ENCODE measurements at regions not wholly inside any gene's neighbourhood (a gene's known extent, or its start where the extent isn't known, plus 50 kb on each side); places are given as distances from the start of the nearest gene placed in this dataset.

DNA sequence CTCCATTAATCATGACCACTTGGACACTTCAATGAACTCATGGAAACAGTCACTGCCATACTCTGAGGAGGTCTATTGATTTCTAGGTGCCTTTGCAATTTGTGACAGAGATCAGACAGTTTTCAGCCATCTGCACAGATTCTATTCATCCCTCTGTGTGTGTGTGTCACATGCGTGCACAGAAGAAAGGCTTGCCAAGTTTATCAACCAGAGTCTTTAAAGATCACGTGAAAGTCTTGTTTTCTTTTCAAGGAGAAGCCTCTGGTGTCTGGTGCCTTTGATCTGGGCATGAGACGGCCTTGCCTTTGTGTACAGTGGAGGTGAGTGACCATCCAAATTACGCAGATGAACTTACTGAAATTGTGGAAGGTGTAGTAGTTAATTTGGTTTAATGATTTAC, 164.2 kb downstream of the VAPA start:
- TF ChIP-seq POLR2AphosphoS5 (IDR thresholded peaks at IDR 0.05; ENCODE audit: low read depth) = no peak
- TF ChIP-seq, protein P1, sequence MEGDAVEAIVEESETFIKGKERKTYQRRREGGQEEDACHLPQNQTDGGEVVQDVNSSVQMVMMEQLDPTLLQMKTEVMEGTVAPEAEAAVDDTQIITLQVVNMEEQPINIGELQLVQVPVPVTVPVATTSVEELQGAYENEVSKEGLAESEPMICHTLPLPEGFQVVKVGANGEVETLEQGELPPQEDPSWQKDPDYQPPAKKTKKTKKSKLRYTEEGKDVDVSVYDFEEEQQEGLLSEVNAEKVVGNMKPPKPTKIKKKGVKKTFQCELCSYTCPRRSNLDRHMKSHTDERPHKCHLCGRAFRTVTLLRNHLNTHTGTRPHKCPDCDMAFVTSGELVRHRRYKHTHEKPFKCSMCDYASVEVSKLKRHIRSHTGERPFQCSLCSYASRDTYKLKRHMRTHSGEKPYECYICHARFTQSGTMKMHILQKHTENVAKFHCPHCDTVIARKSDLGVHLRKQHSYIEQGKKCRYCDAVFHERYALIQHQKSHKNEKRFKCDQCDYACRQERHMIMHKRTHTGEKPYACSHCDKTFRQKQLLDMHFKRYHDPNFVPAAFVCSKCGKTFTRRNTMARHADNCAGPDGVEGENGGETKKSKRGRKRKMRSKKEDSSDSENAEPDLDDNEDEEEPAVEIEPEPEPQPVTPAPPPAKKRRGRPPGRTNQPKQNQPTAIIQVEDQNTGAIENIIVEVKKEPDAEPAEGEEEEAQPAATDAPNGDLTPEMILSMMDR (conservative IDR thresholded peaks at IDR 0.05; ENCODE audit: low read depth in 2 of 2) = no peak
